ENCODE measurements at regions not wholly inside any gene's neighbourhood (a gene's known extent, or its start where the extent isn't known, plus 50 kb on each side); places are given as distances from the start of the nearest gene placed in this dataset.

- H3K4me1 ChIP-seq = no peaks in the 10 kb centered on the region
- H3K9me3 ChIP-seq = no peaks in the 10 kb centered on the region
- WGBS, 2 donors = 57 to 62% methylated on average over 1 of the region's 1 CpG
- TF ChIP-seq POLR2A (IDR thresholded peaks at IDR 0.05) (no peak), CTCF (IDR thresholded peaks at IDR 0.05) (no peak)
- H3K4me3 ChIP-seq = no peak overlapping the region
- no peak for DNase-seq (ENCODE audit: low spot score in 2 of 2)
- no peak overlapping the region for H3K27ac ChIP-seq
- no peaks in the 10 kb centered on the region for H3K36me3 ChIP-seq
- H3K27me3 ChIP-seq = no peaks in the 10 kb centered on the region
Measured at GRCh38 chr14:97582022-97582421, 784.8 kb downstream of the VRK1 start.

GRCh38 chr14:97584528-97584927, 787.3 kb downstream of the VRK1 start:
- 66 to 70% methylated on average over 2 of the region's 2 CpGs for WGBS, 2 donors
- H3K4me3 ChIP-seq = no peak overlapping the region
- no peak overlapping the region for H3K27ac ChIP-seq
- TF ChIP-seq CTCF (IDR thresholded peaks at IDR 0.05) (no peak), POLR2A (IDR thresholded peaks at IDR 0.05) (no peak), EP300 (IDR thresholded peaks at IDR 0.05) (no peak)
- H3K36me3 ChIP-seq = no peaks in the 10 kb centered on the region
- no peaks in the 10 kb centered on the region for H3K27me3 ChIP-seq
- DNase-seq (ENCODE audit: low spot score in 2 of 2) = no peak
- no peaks in the 10 kb centered on the region for H3K9me3 ChIP-seq
- no peaks in the 10 kb centered on the region for H3K4me1 ChIP-seq

- Histone ChIP-seq H3K4me1 (no peaks in the 10 kb centered on the region), H3K27me3 (no peaks in the 10 kb centered on the region), H3K9me3 (no peaks in the 10 kb centered on the region), H3K36me3 (no peaks in the 10 kb centered on the region), H3K4me3 (no peak overlapping the region), H3K27ac (no peak overlapping the region)
- 69 to 73% methylated on average over 5 of the region's 5 CpGs for WGBS, 2 donors
- DNase-seq (ENCODE audit: low spot score in 2 of 2) = no peak
- TF ChIP-seq POLR2A (IDR thresholded peaks at IDR 0.05) (no peak), EP300 (IDR thresholded peaks at IDR 0.05) (no peak), CTCF (IDR thresholded peaks at IDR 0.05) (no peak)
Measured at GRCh38 chr14:97592341-97592980, 795.3 kb downstream of the VRK1 start.

- no peaks in the 10 kb centered on the region for H3K9me3 ChIP-seq
- H3K4me1 ChIP-seq = no peaks in the 10 kb centered on the region
- DNase-seq (ENCODE audit: low spot score in 2 of 2) = no peak
- H3K27me3 ChIP-seq = no peaks in the 10 kb centered on the region
- H3K36me3 ChIP-seq = no peaks in the 10 kb centered on the region
- TF ChIP-seq POLR2A (IDR thresholded peaks at IDR 0.05) (no peak), CTCF (IDR thresholded peaks at IDR 0.05) (no peak), EP300 (IDR thresholded peaks at IDR 0.05) (no peak)
- H3K27ac ChIP-seq = no peak overlapping the region
- H3K4me3 ChIP-seq = no peak overlapping the region
- WGBS, 2 donors = 95 to 96% methylated on average over 1 of the region's 1 CpG
Measured at GRCh38 chr14:97594306-97594705, 797.1 kb downstream of the VRK1 start.

- TF ChIP-seq CTCF (IDR thresholded peaks at IDR 0.05) = no peak
- TF ChIP-seq EP300 (IDR thresholded peaks at IDR 0.05) = no peak
- no peak overlapping the region for H3K4me3 ChIP-seq
- 56 to 59% methylated on average over 11 to 13 of the region's 13 CpGs for WGBS, 2 donors
- H3K27me3 ChIP-seq = no peaks in the 10 kb centered on the region
- H3K36me3 ChIP-seq = no peaks in the 10 kb centered on the region
- H3K27ac ChIP-seq = peak overlapping the region in 1 of 4 donors; percentile 34
- peaks cover 0 to 8% (median 0%) of the 10 kb centered on the region in 4 donors for H3K9me3 ChIP-seq
- H3K4me1 ChIP-seq = no peaks in the 10 kb centered on the region
- no peak for DNase-seq (ENCODE audit: low spot score in 2 of 2)
Measured at GRCh38 chr14:97602438-97603117, 805.4 kb downstream of the VRK1 start.
